ENCODE measurements at regions not wholly inside any gene's neighbourhood (a gene's known extent, or its start where the extent isn't known, plus 50 kb on each side); places are given as distances from the start of the nearest gene placed in this dataset.

GRCh38 chr5:68459810-68460139 lies 244.2 kb downstream of the PIK3R1 start:
- no peaks in the 10 kb centered on the region for H3K9me3 ChIP-seq
- TF ChIP-seq RCOR1 (IDR thresholded peaks at IDR 0.05; ENCODE audit: low read length), result no peak
- TF ChIP-seq YY1 (IDR thresholded peaks at IDR 0.05; ENCODE audit: low read depth), result no peak
- no peak for TF ChIP-seq TEAD4 (IDR thresholded peaks at IDR 0.05; ENCODE audit: borderline replicate concordance, insufficient read depth)
- no peak overlapping the region for H3K4me3 ChIP-seq (ENCODE audit: low read depth in 2 of 2, low read length in 1 of 2)
- POLR2A ChIA-PET, result no interaction called here
- no peaks in the 10 kb centered on the region for H3K27me3 ChIP-seq (ENCODE audit: insufficient read depth)
- H3K27ac ChIP-seq (ENCODE audit: low read depth in 2 of 2, low read length in 1 of 2), result peak overlapping the region in 1 of 2 experiments; percentile 28; a peak in 1 of 4 replicates
- no peak overlapping the region for H3K4me2 ChIP-seq
- H3K9ac ChIP-seq, result no peak overlapping the region
- H3K79me2 ChIP-seq (ENCODE audit: insufficient read depth), result no peaks in the 10 kb centered on the region
- CTCF ChIA-PET, result interaction anchor here (0.6 to 3.0 kb wide), 9 partner anchors 8 to 183 kb away, joined by 3 to 23 read pairs (median 4); no protein-coding TSS in a partner anchor
- no peaks in the 10 kb centered on the region for H4K20me1 ChIP-seq (ENCODE audit: insufficient read depth)
- WGBS (ENCODE audit: low lambda C conversion rate), result 47% methylated on average over 3 of the region's 3 CpGs
- no peak for DNase-seq
- peaks cover 0 to 5% of the 10 kb centered on the region in 2 experiments; a peak in 3 of 4 replicates for H3K4me1 ChIP-seq (ENCODE audit: control insufficient read depth in 1 of 2, insufficient read depth in 2 of 2, low read depth in 1 of 2, low read length in 1 of 2)
- no peak overlapping the region for H2AFZ ChIP-seq (ENCODE audit: low read depth)
- no peaks in the 10 kb centered on the region for H3K36me3 ChIP-seq (replicated peaks in 1 of 2; ENCODE audit: control insufficient read depth in 1 of 2, insufficient read depth in 2 of 2, low read length in 1 of 2)
- no peaks in the 10 kb centered on the region for H3K9me2 ChIP-seq
- no peaks in the 10 kb centered on the region for H3F3A ChIP-seq (replicated peaks; ENCODE audit: insufficient read depth)

GRCh38 chr5:68460147-68460798 lies 244.7 kb downstream of the PIK3R1 start:
- Histone ChIP-seq H3K4me1 (ENCODE audit: control insufficient read depth in 1 of 2, insufficient read depth in 2 of 2, low read depth in 1 of 2, low read length in 1 of 2) (peaks cover 0 to 5% of the 10 kb centered on the region in 2 experiments; a peak in 3 of 4 replicates), H3K79me2 (ENCODE audit: insufficient read depth) (no peaks in the 10 kb centered on the region), H3K9ac (no peak overlapping the region), H3K36me3 (replicated peaks in 1 of 2; ENCODE audit: control insufficient read depth in 1 of 2, insufficient read depth in 2 of 2, low read length in 1 of 2) (no peaks in the 10 kb centered on the region), H3K9me3 (no peaks in the 10 kb centered on the region), H4K20me1 (ENCODE audit: insufficient read depth) (no peaks in the 10 kb centered on the region), H3K4me2 (no peak overlapping the region), H3K4me3 (ENCODE audit: low read depth in 2 of 2, low read length in 1 of 2) (peak overlapping the region in 1 of 2 experiments; percentile 26; a peak in 1 of 4 replicates), H3K27me3 (ENCODE audit: insufficient read depth) (no peaks in the 10 kb centered on the region), H2AFZ (ENCODE audit: low read depth) (no peak overlapping the region), H3K9me2 (no peaks in the 10 kb centered on the region), H3K27ac (ENCODE audit: low read depth in 2 of 2, low read length in 1 of 2) (peak overlapping the region in 1 of 2 experiments; percentile 39; a peak in 2 of 4 replicates), H3F3A (replicated peaks; ENCODE audit: insufficient read depth) (no peaks in the 10 kb centered on the region)
- 12% methylated on average over 3 of the region's 3 CpGs for WGBS (ENCODE audit: low lambda C conversion rate)
- POLR2A ChIA-PET, result no interaction called here
- peak; percentile 37 for DNase-seq
- no peak for TF ChIP-seq FOXJ3 (CRISPR knock-in tag; IDR thresholded peaks at IDR 0.05)
- no peak for TF ChIP-seq NRF1 (IDR thresholded peaks at IDR 0.05; ENCODE audit: low read depth, low read length)
- no peak for TF ChIP-seq NFIC (IDR thresholded peaks at IDR 0.05; ENCODE audit: borderline replicate concordance)
- TF ChIP-seq TCF12 (IDR thresholded peaks at IDR 0.05), result no peak
- no peak for TF ChIP-seq TAF1 (IDR thresholded peaks at IDR 0.05; ENCODE audit: borderline replicate concordance, low read depth, low read length)
- TF ChIP-seq CTCF (IDR thresholded peaks at IDR 0.05), result peak; percentile 81
- TF ChIP-seq TEAD4 (IDR thresholded peaks at IDR 0.05; ENCODE audit: borderline replicate concordance, insufficient read depth), result no peak
- TF ChIP-seq SIN3A (IDR thresholded peaks at IDR 0.05; ENCODE audit: borderline replicate concordance, low read depth, low read length), result no peak
- TF ChIP-seq SMC3 (IDR thresholded peaks at IDR 0.05; ENCODE audit: low read depth, low read length), result peak; percentile 52
- peak; percentile 79 for TF ChIP-seq RAD21 (IDR thresholded peaks at IDR 0.05; ENCODE audit: low read length)
- TF ChIP-seq MAX (IDR thresholded peaks at IDR 0.05; ENCODE audit: low read depth), result no peak
- CTCF ChIA-PET, result interaction anchor here (0.6 to 3.0 kb wide), 19 partner anchors 9 to 547 kb away, joined by 3 to 23 read pairs (median 4); no protein-coding TSS in a partner anchor
